GM12878 (cell line): ENCODE measurements at regions not wholly inside any gene's neighbourhood (a gene's known extent, or its start where the extent isn't known, plus 50 kb on each side); places are given as distances from the start of the nearest gene placed in this dataset.

Experiments
- STAT1 ChIP-seq: fragments of 450-650 bp; conservative IDR thresholded peaks from 2 replicates; pipeline ENCODE4 v1.6.1; 2014; ENCODE audit warnings: antibody characterized with exemption, mild to moderate bottlenecking
- TF ChIP-seq, protein P1 (sequence below): fragments of 450-650 bp; formaldehyde crosslinking; IDR thresholded peaks from 2 replicates; pipeline ENCODE4 v1.4.0; 2022; ENCODE audit warnings: mild to moderate bottlenecking, moderate library complexity
- TF ChIP-seq, protein P2 (sequence below): IDR thresholded peaks from 2 replicates; pipeline ENCODE4 v1.6.1; 2012; ENCODE audit warnings: improper control_type of control experiment, low read depth, low read length; ENCODE audit not compliant: insufficient replicate concordance

DNA sequence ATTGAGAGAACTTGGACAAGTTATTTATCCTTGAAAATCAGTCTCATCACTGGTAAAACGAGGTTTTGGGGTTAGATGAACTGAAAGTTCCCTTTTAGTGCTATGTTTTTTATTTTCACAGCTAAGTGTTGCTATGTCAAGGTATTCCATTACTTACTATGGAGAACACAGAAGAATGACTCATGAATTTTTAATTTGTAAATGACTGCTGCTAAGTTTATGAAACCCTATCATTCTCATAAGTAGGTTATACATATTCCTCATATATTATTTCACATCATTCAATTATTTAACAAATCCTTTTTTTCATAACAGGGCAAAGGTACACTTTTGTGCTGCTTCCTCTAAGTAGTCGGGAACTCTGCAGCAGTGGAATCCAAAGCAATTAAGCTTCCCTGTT lies 52.2 kb upstream of the ATP1A1 start (continued):
- TF ChIP-seq, protein P1, sequence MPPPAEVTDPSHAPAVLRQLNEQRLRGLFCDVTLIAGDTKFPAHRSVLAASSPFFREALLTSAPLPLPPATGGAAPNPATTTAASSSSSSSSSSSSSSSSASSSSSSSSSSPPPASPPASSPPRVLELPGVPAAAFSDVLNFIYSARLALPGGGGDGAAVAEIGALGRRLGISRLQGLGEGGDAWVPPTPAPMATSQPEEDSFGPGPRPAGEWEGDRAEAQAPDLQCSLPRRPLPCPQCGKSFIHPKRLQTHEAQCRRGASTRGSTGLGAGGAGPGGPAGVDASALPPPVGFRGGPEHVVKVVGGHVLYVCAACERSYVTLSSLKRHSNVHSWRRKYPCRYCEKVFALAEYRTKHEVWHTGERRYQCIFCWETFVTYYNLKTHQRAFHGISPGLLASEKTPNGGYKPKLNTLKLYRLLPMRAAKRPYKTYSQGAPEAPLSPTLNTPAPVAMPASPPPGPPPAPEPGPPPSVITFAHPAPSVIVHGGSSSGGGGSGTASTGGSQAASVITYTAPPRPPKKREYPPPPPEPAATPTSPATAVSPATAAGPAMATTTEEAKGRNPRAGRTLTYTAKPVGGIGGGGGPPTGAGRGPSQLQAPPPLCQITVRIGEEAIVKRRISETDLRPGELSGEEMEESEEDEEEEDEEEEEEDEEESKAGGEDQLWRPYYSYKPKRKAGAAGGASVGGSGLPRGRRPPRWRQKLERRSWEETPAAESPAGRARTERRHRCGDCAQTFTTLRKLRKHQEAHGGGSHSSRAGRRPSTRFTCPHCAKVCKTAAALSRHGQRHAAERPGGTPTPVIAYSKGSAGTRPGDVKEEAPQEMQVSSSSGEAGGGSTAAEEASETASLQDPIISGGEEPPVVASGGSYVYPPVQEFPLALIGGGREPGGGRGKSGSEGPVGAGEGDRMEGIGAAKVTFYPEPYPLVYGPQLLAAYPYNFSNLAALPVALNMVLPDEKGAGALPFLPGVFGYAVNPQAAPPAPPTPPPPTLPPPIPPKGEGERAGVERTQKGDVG (CRISPR knock-in tag): no peak
- no peak for TF ChIP-seq STAT1
- TF ChIP-seq, protein P2, sequence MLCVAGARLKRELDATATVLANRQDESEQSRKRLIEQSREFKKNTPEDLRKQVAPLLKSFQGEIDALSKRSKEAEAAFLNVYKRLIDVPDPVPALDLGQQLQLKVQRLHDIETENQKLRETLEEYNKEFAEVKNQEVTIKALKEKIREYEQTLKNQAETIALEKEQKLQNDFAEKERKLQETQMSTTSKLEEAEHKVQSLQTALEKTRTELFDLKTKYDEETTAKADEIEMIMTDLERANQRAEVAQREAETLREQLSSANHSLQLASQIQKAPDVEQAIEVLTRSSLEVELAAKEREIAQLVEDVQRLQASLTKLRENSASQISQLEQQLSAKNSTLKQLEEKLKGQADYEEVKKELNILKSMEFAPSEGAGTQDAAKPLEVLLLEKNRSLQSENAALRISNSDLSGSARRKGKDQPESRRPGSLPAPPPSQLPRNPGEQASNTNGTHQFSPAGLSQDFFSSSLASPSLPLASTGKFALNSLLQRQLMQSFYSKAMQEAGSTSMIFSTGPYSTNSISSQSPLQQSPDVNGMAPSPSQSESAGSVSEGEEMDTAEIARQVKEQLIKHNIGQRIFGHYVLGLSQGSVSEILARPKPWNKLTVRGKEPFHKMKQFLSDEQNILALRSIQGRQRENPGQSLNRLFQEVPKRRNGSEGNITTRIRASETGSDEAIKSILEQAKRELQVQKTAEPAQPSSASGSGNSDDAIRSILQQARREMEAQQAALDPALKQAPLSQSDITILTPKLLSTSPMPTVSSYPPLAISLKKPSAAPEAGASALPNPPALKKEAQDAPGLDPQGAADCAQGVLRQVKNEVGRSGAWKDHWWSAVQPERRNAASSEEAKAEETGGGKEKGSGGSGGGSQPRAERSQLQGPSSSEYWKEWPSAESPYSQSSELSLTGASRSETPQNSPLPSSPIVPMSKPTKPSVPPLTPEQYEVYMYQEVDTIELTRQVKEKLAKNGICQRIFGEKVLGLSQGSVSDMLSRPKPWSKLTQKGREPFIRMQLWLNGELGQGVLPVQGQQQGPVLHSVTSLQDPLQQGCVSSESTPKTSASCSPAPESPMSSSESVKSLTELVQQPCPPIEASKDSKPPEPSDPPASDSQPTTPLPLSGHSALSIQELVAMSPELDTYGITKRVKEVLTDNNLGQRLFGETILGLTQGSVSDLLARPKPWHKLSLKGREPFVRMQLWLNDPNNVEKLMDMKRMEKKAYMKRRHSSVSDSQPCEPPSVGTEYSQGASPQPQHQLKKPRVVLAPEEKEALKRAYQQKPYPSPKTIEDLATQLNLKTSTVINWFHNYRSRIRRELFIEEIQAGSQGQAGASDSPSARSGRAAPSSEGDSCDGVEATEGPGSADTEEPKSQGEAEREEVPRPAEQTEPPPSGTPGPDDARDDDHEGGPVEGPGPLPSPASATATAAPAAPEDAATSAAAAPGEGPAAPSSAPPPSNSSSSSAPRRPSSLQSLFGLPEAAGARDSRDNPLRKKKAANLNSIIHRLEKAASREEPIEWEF: no peak
